HFFc6 (cell line): ENCODE measurements at regions not wholly inside any gene's neighbourhood (a gene's known extent, or its start where the extent isn't known, plus 50 kb on each side); places are given as distances from the start of the nearest gene placed in this dataset.

Experiments used
- DNase-seq: peaks from one replicate; pipeline ENCODE4 v3.0.0-alpha.2; 2018
- H3K27ac Mint-ChIP-seq: 2 replicates; pipeline ENCODE4 v1.8.0; 2020; ENCODE audit warnings: mild to moderate bottlenecking, mixed read lengths
- H3K27me3 Mint-ChIP-seq: 2 replicates; pipeline ENCODE4 v1.8.0; 2021; ENCODE audit warnings: mild to moderate bottlenecking, moderate library complexity, mixed read lengths; ENCODE audit not compliant: insufficient read depth
- H3K36me3 Mint-ChIP-seq: 2 replicates; pipeline ENCODE4 v1.8.0; 2021; ENCODE audit warnings: low read depth, mixed read lengths
- H3K4me1 Mint-ChIP-seq: 2 replicates; pipeline ENCODE4 v1.8.0; 2020; ENCODE audit warnings: low read depth, mixed read lengths
- H3K4me3 Mint-ChIP-seq: 2 replicates; pipeline ENCODE4 v1.8.0; 2020; ENCODE audit warnings: mild to moderate bottlenecking, moderate library complexity, mixed read lengths
- H3K9me3 Mint-ChIP-seq: 2 replicates; pipeline ENCODE4 v1.8.0; 2020; ENCODE audit warnings: mild to moderate bottlenecking, mixed read lengths
- CTCF ChIP-seq: fragments of 200-600 bp; sonication (generic); IDR thresholded peaks from 2 replicates; pipeline ENCODE4 v1.5.0; 2021; ENCODE audit warnings: antibody characterized with exemption, mild to moderate bottlenecking

- peaks cover 73% of the 10 kb centered on the region for H3K4me1 Mint-ChIP-seq
- peak overlapping the region; percentile 32 for H3K4me3 Mint-ChIP-seq
- peak; percentile 61 for DNase-seq
- no peaks in the 10 kb centered on the region; the same call in 1 of the 2 replicates for H3K36me3 Mint-ChIP-seq
- H3K27me3 Mint-ChIP-seq = no peaks in the 10 kb centered on the region
- no peaks in the 10 kb centered on the region for H3K9me3 Mint-ChIP-seq
- no peak for TF ChIP-seq CTCF
- peak overlapping the region; percentile 95 for H3K27ac Mint-ChIP-seq
Measured at GRCh38 chr2:150679456-150680120, 192.1 kb upstream of the RND3 start.

GRCh38 chr2:150677551-150677950 is 190.1 kb upstream of the RND3 start:
- DNase-seq = no peak
- H3K9me3 Mint-ChIP-seq = no peaks in the 10 kb centered on the region
- H3K27ac Mint-ChIP-seq = no peak overlapping the region
- H3K27me3 Mint-ChIP-seq = no peaks in the 10 kb centered on the region
- TF ChIP-seq CTCF = no peak
- no peaks in the 10 kb centered on the region; the same call in 1 of the 2 replicates for H3K36me3 Mint-ChIP-seq
- H3K4me3 Mint-ChIP-seq = no peak overlapping the region
- peaks cover 80% of the 10 kb centered on the region for H3K4me1 Mint-ChIP-seq

- H3K4me1 Mint-ChIP-seq = peaks cover 79% of the 10 kb centered on the region
- H3K27ac Mint-ChIP-seq = no peak overlapping the region
- H3K9me3 Mint-ChIP-seq = no peaks in the 10 kb centered on the region
- H3K27me3 Mint-ChIP-seq = no peaks in the 10 kb centered on the region
- DNase-seq = no peak
- no peak overlapping the region for H3K4me3 Mint-ChIP-seq
- H3K36me3 Mint-ChIP-seq = no peaks in the 10 kb centered on the region; the same call in 1 of the 2 replicates
- no peak for TF ChIP-seq CTCF
Measured at GRCh38 chr2:150676747-150677383, 189.4 kb upstream of the RND3 start.

GRCh38 chr2:150675807-150676206 is 188.3 kb upstream of the RND3 start:
- Mint-ChIP-seq H3K4me1 (peaks cover 69% of the 10 kb centered on the region), H3K27me3 (no peaks in the 10 kb centered on the region), H3K27ac (no peak overlapping the region), H3K9me3 (no peaks in the 10 kb centered on the region), H3K36me3 (no peaks in the 10 kb centered on the region; the same call in 1 of the 2 replicates), H3K4me3 (no peak overlapping the region)
- no peak for TF ChIP-seq CTCF
- no peak for DNase-seq

GRCh38 chr2:150674283-150674682 is 186.8 kb upstream of the RND3 start:
- peak overlapping the region; percentile 42 for H3K27ac Mint-ChIP-seq
- H3K27me3 Mint-ChIP-seq = no peaks in the 10 kb centered on the region
- H3K9me3 Mint-ChIP-seq = no peaks in the 10 kb centered on the region
- no peak for TF ChIP-seq CTCF
- H3K36me3 Mint-ChIP-seq = peaks cover under 1% of the 10 kb centered on the region; the same call in 1 of the 2 replicates
- peaks cover 60% of the 10 kb centered on the region for H3K4me1 Mint-ChIP-seq
- no peak overlapping the region for H3K4me3 Mint-ChIP-seq
- DNase-seq = peak; percentile 32
